ENCODE measurements at regions not wholly inside any gene's neighbourhood (a gene's known extent, or its start where the extent isn't known, plus 50 kb on each side); places are given as distances from the start of the nearest gene placed in this dataset.
"Not testable (repeated sequence)": the region's sequence is repeated elsewhere in the genome, so short reads cannot be mapped to it uniquely, and the experiment has no call there.

GRCh38 chr13:23053711-23054110 lies 127.1 kb upstream of the SGCG start:
- TF ChIP-seq POLR2A (IDR thresholded peaks at IDR 0.05; ENCODE audit: extremely low read depth, insufficient read length); CTCF (IDR thresholded peaks at IDR 0.05; ENCODE audit: low read depth, low read length); MAX (IDR thresholded peaks at IDR 0.05; ENCODE audit: low read depth, low read length); MYC (IDR thresholded peaks at IDR 0.05; ENCODE audit: low read depth, low read length): not testable (repeated sequence)
